Thoracic aorta (tissue), 2 donors: ENCODE measurements at regions not wholly inside any gene's neighbourhood (a gene's known extent, or its start where the extent isn't known, plus 50 kb on each side); places are given as distances from the start of the nearest gene placed in this dataset.

Experiments
- ATAC-seq: fragments of 150-250 bp; one replicate; pipeline ENCODE4 v1.8.0; 2017; ENCODE audit warnings: low read depth; ENCODE audit not compliant: insufficient number of reproducible peaks, low FRiP score
- DNase-seq: peaks from one replicate; pipeline ENCODE4 v3.0.0-alpha.2; 2020; ENCODE audit warnings: low spot score
- H3K27ac ChIP-seq, 2 donors: fragments of 200-600 bp; sonication (generic); 1 replicate in 1 of 2; 2 replicates in 1 of 2; pipeline ENCODE4 v1.5.1; 2016; ENCODE audit warnings: mild to moderate bottlenecking in 2 of 2, moderate library complexity in 2 of 2
- H3K27me3 ChIP-seq: fragments of 200-600 bp; sonication (generic); replicated peaks from 2 replicates; pipeline ENCODE4 v1.6.0; 2016; ENCODE audit warnings: mild to moderate bottlenecking; ENCODE audit not compliant: insufficient read depth
- H3K36me3 ChIP-seq: fragments of 200-600 bp; sonication (generic); one replicate; pipeline ENCODE4 v1.5.1; 2016
- H3K4me1 ChIP-seq, 2 donors: fragments of 200-600 bp; sonication (generic); 1 replicate in 1 of 2; 2 replicates in 1 of 2; pipeline versions ENCODE4 v1.5.1 to v1.6.0; 2016; ENCODE audit warnings: low read depth in 2 of 2, mild to moderate bottlenecking in 1 of 2; ENCODE audit not compliant: control insufficient read depth in 1 of 2
- H3K4me3 ChIP-seq: fragments of 200-600 bp; sonication (generic); 2 replicates; pipeline ENCODE4 v1.5.1; 2016; ENCODE audit warnings: mild to moderate bottlenecking
- H3K9me3 ChIP-seq: fragments of 200-600 bp; sonication (generic); 2 replicates; pipeline ENCODE4 v1.5.1; 2016
- TF ChIP-seq, protein P1 (sequence below): fragments of 200-600 bp; sonication (generic); IDR thresholded peaks from one replicate; pipeline ENCODE4 v1.5.1; 2019; ENCODE audit warnings: antibody characterized with exemption

- Histone ChIP-seq H3K36me3 (no peaks in the 10 kb centered on the region), H3K4me3 (no peak overlapping the region), H3K4me1 (no peaks in the 10 kb centered on the region), H3K27ac (no peak overlapping the region), H3K27me3 (no peaks in the 10 kb centered on the region), H3K9me3 (no peaks in the 10 kb centered on the region)
- TF ChIP-seq, protein P1, sequence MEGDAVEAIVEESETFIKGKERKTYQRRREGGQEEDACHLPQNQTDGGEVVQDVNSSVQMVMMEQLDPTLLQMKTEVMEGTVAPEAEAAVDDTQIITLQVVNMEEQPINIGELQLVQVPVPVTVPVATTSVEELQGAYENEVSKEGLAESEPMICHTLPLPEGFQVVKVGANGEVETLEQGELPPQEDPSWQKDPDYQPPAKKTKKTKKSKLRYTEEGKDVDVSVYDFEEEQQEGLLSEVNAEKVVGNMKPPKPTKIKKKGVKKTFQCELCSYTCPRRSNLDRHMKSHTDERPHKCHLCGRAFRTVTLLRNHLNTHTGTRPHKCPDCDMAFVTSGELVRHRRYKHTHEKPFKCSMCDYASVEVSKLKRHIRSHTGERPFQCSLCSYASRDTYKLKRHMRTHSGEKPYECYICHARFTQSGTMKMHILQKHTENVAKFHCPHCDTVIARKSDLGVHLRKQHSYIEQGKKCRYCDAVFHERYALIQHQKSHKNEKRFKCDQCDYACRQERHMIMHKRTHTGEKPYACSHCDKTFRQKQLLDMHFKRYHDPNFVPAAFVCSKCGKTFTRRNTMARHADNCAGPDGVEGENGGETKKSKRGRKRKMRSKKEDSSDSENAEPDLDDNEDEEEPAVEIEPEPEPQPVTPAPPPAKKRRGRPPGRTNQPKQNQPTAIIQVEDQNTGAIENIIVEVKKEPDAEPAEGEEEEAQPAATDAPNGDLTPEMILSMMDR: no peak
- DNase-seq (no peak), ATAC-seq (no peak)
Observed at GRCh38 chr1:96508233-96508632, 213.4 kb upstream of the PTBP2 start.

- H3K36me3 ChIP-seq: no peaks in the 10 kb centered on the region
- H3K27me3 ChIP-seq: no peaks in the 10 kb centered on the region
- no peaks in the 10 kb centered on the region for H3K9me3 ChIP-seq
- H3K4me3 ChIP-seq: no peak overlapping the region
- DNase-seq (no peak), ATAC-seq (no peak)
- H3K27ac ChIP-seq: no peak overlapping the region
- TF ChIP-seq, protein P1: no peak
- H3K4me1 ChIP-seq: no peaks in the 10 kb centered on the region
Observed at GRCh38 chr1:96509339-96509738, 212.2 kb upstream of the PTBP2 start.

DNA sequence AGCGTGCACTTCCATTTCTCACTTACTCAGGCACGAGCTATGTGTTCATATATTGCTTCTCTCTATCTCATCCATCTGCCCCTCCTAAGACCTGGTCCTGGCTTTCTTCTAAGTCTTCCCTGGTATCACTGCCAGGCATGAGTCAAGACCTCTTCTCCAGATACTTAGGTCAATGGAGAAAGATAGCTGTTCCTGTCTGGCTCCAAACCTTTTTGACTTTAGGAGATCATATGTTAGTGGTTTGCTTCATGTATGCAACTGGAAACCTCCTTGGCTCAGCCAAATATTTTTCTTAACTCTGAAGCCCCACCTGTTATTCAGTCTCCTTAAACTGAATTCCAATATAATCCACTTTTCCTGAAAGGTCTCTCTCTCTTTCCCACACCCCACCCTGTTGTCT lies 211.6 kb upstream of the PTBP2 start:
- Histone ChIP-seq H3K4me1 (no peaks in the 10 kb centered on the region), H3K27me3 (no peaks in the 10 kb centered on the region), H3K36me3 (no peaks in the 10 kb centered on the region), H3K9me3 (no peaks in the 10 kb centered on the region), H3K4me3 (no peak overlapping the region), H3K27ac (no peak overlapping the region)
- no peak for ATAC-seq
- DNase-seq: no peak
- TF ChIP-seq, protein P1: no peak

- Histone ChIP-seq H3K27me3 (no peaks in the 10 kb centered on the region), H3K4me3 (no peak overlapping the region), H3K4me1 (no peaks in the 10 kb centered on the region), H3K27ac (no peak overlapping the region), H3K9me3 (no peaks in the 10 kb centered on the region), H3K36me3 (no peaks in the 10 kb centered on the region)
- TF ChIP-seq, protein P1: no peak
- ATAC-seq (no peak), DNase-seq (no peak)
Observed at GRCh38 chr1:96510391-96510790, 211.2 kb upstream of the PTBP2 start.

DNA sequence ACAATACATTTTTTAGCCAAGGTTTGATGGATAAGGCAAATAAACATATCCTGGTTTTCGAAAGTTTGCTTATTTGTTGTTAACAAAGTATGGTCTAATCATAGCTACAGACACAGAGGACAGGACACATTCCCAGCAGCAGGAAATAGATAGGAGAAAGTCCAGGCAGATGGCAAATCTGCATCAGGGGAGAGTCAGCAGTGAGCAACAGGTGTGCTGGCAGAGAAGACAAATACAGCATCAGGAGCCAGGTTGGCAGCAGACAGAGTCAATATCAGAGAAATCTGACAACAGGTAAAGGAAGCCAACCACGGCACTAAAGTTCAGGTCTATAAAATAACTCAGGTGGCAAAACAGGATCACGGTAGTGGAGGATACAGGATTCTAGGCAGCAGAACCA lies 210.7 kb upstream of the PTBP2 start:
- Histone ChIP-seq H3K27ac (no peak overlapping the region), H3K9me3 (no peaks in the 10 kb centered on the region), H3K36me3 (no peaks in the 10 kb centered on the region), H3K4me1 (no peaks in the 10 kb centered on the region), H3K4me3 (no peak overlapping the region), H3K27me3 (no peaks in the 10 kb centered on the region)
- TF ChIP-seq, protein P1: no peak
- ATAC-seq (no peak), DNase-seq (no peak)
